NCI-H1930 (cell line): ENCODE measurements at regions not wholly inside any gene's neighbourhood (a gene's known extent, or its start where the extent isn't known, plus 50 kb on each side); places are given as distances from the start of the nearest gene placed in this dataset.
A peak's percentile ranks its signal among the peaks of the same experiment; 100 is the strongest.
"Not testable (repeated sequence)": the region's sequence is repeated elsewhere in the genome, so short reads cannot be mapped to it uniquely, and the experiment has no call there.

Source experiments
- DNase-seq, 2 experiments: peaks; one replicate each; lab custom pipeline; 2025; lab: John Stamatoyannopoulos, UW

DNA sequence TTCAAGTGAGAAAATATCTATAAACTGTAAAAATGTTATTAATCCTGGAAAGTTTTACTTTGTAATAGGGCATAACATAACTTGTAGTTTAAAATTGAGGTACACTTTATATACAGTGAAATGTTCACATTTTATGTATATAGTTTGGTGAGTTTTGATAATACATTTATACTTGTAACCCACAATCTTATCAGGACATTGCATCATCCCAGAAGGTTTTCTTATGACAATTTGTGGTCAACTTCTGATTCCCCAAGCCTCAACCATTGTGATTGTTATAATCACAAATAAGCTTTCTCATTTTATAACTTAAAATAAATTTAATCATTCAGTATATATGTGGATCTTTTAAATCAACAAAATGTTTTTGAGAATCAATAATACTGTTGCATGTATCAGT lies 151.1 kb downstream of the TFPI2 start:
- DNase-seq, result no peak

DNA sequence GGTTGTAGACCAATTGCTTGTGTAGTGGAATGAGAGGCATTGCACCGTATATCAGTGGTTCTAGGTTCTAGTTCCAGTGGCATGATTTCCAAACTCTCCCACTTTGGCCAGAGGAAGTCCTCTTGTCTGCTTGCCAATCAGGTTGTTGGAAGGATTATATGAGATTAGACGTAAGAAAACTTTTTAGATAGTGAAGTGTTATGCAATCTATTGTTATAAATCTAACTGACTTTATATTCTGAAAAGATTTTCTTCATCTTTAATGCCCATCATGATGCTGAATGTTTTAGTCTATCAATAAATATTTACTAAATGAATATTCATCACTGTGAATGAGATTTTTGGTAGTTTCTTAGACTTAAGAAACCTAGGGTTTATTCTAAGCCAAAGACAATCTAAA lies 152.6 kb downstream of the TFPI2 start:
- DNase-seq, result no peak

DNA sequence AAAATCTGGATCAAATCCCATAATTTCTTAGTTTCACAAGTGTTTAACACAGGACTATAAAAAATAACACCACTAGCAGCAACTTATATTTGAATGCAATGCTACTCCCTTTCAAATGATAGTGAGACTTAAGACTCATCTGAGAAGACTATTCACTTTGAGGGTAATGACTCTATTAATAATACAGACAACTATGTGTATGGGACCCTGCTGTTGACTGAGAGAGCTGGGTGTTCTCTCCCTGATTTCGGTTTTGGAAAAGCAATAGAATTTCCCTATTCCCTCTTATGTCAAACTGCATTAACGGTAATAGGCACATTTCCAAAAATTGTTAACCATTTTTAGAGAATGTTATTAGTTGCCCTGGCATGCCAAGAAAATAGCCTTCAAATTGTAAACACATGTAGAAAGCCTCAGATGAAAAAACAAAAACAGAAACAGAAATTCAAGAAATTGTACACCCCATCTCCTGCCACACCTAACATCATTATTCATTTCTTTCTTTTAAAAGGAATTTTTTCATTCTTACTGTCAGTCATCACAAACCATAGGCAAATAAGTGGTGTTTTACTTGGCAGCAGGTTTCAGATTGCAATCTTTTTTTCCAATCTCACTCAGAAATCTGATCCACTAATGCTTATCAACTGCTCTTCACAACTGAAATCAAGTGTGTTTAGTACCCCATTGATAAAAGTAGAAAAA lies 153.7 kb downstream of the TFPI2 start:
- no peak for DNase-seq

DNA sequence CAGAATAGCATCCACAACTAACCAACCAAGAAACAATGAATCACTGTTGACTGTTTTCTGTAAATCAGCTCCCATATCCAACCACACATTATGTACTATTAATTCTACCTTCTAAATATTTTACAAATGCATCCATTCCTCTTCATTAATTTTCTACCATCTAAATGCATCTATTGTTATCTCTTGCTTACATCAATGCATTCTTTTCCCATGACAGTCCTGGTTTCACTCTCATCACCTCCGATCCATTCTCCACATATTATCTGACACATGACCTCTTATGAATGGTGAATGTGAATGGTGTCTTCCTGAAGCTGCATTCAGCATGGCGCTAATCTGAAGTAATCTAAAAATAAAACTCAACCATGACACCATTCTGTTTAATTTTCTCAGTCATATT lies 153.8 kb upstream of the CALCR start:
- no peak for DNase-seq

DNA sequence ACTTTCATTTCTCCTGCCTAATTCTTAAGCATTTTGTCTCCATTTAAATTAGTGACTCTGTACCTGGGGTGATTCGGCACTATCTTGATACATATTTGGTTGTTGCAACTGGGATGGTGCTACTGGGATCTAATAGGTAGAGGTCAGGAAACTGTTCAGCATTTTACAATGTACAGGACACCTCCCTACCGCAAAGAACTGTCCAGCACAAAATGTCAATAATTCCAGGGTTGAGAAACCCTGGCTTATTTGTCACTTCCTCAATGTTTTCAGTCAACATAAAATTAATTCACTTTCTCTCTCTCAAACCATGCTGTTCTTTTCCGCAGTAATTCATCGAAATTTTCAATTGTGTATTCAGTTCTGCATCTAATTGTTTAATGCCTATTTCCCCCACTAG lies 151.4 kb upstream of the CALCR start:
- DNase-seq, result no peak

DNA sequence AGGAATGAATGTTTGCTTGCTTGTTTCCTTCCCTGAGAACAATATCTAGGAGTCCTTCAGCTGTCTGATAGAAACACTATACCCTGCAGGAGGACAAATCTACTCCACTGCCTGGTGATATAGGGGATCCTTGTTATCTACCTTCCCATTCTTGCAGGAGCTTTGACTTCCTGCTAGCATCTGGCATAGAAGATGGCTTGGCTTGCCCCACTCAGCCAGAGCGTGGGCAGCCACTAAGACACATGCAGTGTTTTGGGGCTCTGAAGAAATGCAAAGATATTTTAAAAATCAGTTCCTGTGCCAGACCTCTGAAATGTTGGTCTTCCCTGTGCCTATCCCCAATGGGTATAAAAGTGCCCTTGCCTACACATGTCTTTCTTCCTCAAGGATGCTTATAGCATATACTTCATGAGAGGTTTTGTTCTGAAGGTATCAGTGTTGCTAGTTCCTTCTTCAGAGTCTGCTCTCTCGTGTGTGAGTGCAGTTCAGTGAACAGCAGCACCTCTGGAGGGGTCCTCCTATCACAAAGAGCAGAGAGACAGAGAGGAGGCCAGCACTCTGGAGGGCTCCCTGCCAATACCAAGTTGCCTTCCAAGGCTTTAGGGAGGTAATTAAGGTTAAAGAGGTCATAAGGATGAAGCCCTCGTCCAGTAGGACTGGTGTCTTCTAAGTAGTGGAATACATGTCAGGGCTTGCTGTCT lies 149.1 kb upstream of the CALCR start:
- no peak for DNase-seq

DNA sequence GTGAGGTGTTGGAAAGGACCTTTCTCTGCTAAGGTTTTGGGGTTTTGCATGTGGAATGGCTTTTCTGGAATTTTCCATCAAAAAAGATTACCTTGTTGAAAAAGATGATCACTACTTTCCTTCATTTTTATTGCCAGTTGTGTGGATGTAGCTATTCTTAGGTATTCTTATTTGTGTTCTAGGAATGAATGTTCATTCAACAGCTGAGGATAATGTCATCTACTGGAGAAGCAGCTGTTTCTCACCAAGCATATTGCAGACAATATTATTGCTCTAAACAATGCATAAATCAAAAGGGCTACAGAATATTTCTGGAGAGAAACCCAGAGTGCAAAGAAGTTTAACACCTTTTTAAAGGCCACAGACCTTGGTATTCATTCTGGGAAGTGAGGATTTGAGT lies 145.6 kb upstream of the CALCR start:
- no peak for DNase-seq

DNA sequence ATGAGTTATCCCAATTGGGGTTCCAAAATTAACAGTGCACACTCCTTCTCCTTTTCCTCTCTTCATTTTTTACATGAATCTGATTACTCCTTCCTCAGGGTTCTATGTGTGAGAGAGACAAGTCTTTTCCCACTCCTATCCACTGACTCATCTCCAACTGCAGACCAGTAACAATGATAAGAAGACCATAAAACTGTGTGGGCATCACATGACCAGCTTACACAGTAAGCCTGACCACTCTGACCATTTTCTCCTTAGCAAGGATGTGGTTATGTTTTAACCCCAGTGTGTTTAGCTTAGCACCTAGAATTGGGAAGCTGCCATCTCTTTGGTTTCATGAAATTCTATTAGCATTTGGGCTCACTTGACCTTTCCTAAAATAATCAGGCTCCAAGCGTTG lies 145.0 kb upstream of the CALCR start:
- DNase-seq, result no peak

DNA sequence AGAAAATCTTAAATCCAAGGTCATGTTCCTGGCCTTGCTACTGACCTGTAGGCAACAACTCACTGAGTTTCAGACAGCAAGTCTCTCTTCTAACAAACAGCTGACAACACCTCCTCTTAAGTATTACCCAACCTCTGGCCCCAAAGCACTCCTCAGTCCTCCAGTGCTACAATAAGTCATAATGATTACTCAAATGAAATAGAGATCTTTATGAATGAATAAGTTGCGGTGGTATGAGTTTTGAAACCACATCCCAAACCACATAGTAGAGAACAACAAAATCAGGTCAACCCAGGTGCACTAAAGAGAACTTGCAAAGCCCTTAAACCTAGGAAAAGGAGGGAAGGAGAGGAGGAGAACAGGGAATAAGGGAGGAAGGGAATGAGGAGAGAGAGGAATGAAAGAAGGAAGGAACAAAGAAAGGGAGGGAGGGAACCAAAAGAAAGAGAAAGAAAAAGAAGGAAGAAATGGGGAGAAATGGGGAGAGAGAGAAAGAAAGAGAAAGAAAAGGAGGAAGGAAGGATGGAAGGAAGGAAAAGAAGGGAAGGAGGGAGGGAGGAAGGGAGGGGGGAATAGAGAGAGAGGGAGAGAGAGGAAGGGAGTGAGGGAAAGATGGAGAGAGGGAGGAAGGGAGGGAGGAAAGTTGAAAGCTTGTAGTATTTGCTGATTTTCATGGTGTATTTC lies 142.8 kb upstream of the CALCR start:
- DNase-seq, result no peak

DNA sequence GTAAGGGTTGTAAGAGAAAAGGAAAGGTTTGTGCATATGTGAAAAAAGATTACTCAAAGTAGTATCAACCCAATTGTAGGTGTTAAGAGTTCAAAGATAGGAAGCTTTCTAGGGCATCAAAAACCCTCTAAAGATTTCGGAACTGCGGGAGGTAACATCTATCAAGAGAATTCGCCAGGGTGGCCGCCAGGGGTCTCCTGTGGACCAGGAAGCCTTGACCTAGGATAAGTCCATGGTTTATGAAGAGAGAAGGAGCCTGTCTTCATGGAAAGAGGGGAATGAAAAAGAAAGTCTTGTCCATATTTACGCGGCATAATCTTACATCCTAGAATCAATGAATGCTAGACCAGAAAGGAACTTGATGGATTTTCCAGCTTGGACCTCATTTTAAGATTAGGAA lies 140.7 kb upstream of the CALCR start:
- DNase-seq, result peak; percentile 13 to 16

DNA sequence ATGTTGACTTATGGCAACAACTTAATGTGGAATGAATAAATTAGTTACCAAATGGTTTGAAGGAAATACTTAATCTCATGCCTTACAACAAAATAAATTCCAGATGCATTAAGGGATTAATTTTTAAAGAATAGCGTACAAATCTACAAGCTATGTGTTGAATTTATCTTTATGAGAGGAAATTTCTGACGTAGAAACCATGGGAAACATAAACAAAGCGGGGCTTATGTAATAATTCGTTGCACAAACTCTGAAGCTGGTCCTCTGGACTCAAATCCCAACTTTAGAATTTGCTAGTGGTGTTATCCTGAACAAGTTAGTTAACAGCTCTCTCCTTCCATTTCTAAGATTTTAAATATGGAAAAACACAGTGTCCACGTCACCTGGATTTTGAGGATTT lies 137.4 kb upstream of the CALCR start:
- no peak for DNase-seq

DNA sequence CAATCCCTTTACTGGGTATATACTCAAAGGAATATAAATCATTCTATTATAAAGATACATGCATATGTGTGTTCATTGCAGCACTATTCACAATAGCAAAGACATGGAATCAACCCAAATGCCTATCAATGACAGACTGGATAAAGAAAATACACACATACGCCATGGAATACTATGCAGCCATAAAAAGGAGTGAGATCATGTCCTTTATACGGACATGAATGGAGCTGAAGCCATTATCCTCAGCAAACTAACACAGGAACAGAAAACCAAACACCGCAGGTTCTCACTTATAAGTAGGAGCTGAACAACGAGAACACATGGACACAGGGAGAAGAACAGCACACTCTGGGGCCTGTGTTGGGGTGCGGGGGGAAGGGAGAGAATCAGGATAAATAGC lies 133.7 kb upstream of the CALCR start:
- DNase-seq, result not testable (repeated sequence)

DNA sequence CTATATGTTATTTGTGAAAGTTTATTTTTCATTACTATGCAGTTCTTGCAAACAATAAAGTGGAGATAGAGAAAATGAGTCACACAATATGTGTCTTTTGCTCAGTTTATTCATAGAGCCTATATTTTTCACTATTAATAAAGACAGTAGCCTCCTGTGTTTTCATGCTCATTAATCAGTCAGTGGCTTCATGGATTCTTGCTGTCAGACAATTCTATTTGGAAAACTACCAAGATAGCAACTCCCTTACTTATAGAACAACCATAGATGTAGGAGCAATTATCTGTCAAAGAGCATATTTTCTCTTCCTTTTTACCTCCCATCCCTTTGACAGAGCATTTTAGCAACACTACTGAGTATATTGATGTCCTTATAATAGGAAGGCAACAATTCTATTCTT lies 132.7 kb upstream of the CALCR start:
- DNase-seq, result no peak

DNA sequence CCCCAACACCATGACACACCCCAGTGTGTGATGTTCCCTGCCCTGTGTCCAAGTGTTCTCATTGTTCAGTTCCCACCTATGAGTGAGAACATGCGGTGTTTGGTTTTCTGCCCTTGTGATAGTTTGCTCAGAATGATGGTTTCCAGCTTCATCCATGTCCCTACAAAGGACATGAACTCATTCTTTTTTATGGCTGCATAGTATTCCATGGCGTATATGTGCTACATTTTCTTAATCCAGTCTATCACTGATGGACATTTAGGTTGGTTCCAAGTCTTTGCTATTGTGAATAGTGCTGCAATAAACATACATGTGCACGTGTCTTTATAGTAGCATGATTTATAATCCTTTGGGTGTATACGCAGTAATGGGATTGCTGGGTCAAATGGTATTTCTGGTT lies 131.6 kb upstream of the CALCR start:
- not testable (repeated sequence) for DNase-seq

DNA sequence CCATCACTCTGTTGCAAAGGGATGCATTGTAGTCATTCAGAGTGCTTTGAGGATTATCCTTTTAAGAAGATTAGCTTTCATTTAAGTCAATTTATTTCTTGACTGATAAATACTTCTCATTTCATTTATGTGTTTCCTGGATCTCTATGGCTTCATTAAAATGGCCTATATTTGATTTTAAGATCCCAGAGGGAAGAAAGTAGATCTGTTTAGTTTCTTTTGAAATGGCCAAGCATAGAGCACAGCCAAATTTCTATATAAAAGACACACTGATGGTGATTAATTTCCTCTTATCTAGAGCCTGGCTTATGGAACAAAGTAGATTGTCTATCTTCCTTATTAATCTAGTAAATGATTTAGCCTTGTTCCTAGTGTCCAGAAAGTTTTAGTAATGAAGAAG lies 129.7 kb upstream of the CALCR start:
- no peak for DNase-seq

DNA sequence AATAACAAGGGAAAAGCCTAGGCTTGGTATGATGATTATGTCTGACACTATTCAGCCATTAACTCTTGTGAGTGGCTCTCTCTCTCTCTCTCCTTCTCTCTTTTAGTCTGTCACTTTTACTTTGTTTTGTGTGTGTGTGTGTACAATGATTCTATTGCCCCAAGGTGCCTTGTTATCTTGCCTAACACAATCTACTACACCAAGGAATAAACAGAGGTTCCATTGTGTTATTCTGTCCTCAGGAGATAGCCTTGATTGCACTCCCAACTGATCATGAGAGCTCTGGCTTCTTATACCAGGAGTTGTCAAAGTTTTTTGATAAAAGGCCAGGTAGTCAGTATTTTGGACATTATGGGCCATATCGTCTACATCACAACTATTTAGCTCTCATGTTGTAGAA lies 123.4 kb upstream of the CALCR start:
- no peak for DNase-seq

DNA sequence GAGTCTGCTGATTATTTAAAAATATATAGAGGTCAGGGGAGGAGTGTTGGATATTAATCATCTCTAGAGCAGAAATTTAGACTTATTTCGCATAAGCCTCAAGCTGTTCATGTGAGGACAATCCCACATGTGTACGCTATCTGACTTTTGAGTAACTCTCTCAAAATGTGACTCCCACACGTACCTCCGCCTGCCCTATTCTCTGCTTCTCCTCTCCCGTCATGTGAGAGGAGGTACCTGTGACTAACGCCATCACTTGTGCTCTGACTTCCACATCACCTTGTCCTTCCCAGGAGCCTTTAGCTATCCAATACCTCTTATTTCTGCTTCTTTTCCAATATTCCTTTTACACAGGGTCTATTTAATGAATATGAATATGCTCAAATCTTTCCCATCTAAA lies 119.3 kb upstream of the CALCR start:
- DNase-seq, result no peak

DNA sequence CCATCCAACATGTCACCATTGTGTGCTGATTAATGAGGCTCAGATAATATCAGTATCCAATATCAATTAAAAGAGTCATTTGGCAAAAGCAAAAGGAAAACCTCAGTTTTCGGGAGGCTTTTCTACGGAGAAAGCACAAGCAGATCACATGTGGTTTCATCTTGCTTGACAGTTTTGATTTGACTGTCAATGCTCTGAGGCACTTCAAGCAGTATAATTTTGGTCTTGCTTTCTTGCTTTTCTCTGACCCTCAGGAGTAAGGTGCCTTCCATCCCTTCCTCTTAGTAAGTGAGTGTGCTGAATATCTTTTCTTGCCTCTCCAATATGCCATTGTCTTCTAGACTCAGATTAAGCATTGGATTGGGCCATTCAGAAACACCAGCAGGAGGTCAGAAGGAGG lies 115.5 kb upstream of the CALCR start:
- no peak for DNase-seq

DNA sequence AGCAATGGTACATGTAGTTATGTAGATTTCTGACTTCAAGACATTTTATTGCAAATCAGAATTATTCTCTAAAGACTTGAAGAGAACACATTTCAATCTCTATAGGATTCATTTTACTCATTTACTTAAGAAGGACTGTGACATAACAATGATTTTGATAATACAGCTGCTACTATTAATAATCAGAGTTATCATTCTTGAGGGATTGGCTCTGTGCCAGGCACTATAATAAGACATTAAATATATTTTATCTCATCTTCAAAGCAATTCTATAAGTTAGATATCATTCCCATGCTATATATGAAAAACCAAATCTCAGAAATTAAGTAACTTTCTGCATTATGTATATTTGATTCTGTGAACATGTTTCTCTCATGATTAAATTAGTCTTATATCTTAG lies 103.7 kb upstream of the CALCR start:
- DNase-seq, result no peak

DNA sequence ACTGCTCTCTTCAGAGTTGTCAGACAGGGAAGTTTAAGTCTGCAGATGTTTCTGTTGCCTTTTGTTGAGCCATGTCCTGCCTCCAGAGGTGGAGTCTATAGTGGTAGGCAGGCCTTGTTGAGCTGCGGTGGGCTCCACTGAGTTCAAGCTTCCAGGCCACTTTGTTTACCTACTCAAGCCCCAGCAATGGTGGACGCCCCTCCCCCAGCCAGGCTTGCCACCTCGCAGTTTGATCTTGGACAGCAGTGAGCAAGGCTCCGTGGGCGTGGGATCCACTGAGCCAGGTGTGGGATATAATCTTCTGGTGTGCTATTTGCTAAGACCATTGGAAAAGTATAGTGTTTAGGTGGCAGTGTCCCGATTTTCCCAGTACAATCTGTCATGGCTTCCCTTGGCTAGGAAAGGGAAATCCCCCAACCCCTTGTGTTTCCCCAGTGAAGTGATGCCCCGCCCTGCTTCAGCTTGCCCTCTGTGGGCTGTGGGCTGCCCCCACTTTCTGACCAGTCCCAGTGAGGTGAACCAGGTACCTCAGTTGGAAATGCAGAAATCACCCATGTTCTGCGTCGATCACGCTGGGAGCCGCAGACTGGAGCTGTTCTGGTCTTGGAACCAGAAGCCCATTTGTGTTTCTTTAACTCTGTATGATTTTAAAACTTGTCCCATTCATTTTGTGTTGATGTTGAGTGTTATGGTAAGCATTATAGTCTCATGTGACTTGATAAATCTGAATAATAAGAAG lies 89.2 kb upstream of the CALCR start:
- no peak for DNase-seq

DNA sequence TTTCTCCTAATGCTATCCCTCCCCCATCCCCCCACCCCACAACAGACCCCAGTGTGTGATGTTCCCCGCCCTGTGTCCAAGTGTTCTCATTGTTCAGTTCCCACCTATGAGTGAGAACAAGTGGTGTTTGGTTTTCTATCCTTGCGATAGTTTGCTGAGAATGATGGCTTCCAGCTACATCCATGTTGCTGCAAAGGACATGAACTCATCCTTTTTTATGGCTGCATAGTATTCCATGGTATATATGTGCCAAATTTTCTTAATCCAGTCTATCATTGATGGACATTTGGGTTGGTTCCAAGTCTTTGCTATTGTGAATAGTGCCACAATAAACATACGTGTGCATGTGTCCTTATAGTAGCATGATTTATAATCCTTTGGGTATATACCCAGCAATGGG lies 83.6 kb upstream of the CALCR start:
- not testable (repeated sequence) for DNase-seq

DNA sequence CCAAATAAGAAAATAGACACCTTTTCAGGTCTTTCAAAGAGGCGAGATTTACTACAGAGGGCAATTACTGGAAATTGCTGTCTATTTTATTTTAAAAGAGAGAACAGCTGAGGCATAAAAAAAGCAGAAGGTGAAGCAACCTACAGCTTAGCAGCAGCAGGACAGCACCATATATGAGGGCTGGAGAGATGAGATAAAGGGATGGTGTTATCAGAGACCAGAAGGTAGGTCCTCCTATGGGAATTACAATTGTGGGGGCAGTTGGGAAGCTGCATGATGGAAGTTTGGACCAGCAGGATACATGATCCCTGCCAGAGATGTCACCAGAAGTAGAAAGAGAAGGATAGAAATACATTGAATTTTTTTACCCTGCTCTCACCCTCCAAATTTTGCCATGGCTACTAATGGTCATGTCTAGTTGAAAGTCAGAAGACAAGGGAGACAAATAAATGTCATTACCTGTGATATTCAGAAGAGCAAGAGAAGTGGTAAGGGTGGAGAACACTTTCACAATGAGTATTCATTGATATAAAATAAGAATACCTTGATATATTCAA lies 77.2 kb upstream of the CALCR start:
- DNase-seq, result peak in 1 of 2 experiments; percentile 30
